D721Med (cell line): ENCODE measurements at regions not wholly inside any gene's neighbourhood (a gene's known extent, or its start where the extent isn't known, plus 50 kb on each side); places are given as distances from the start of the nearest gene placed in this dataset.

ENCODE experiments used
- DNase-seq: peaks from one replicate; pipeline ENCODE4 v3.0.0; 2011; ENCODE audit warnings: low spot score; ENCODE audit not compliant: insufficient read length
- FAIRE-seq: peaks from 2 replicates; lab custom pipeline; 2011; peaks lifted over from hg19 to GRCh38; lab: Jason Lieb, UNC
- CTCF ChIP-seq: IDR thresholded peaks from 2 replicates; pipeline ENCODE4 v1.5.1; 2012; ENCODE audit warnings: mild to moderate bottlenecking, control low read depth; ENCODE audit not compliant: insufficient read depth; ENCODE audit errors: missing control alignments

GRCh38 chr10:8992009-8992408, 937.5 kb downstream of the GATA3 start:
- TF ChIP-seq CTCF = no peak
- FAIRE-seq = no peak
- no peak for DNase-seq

- TF ChIP-seq CTCF = no peak
- no peak for FAIRE-seq
- DNase-seq = no peak
Observed at GRCh38 chr10:8993864-8994263, 939.4 kb downstream of the GATA3 start.

DNA sequence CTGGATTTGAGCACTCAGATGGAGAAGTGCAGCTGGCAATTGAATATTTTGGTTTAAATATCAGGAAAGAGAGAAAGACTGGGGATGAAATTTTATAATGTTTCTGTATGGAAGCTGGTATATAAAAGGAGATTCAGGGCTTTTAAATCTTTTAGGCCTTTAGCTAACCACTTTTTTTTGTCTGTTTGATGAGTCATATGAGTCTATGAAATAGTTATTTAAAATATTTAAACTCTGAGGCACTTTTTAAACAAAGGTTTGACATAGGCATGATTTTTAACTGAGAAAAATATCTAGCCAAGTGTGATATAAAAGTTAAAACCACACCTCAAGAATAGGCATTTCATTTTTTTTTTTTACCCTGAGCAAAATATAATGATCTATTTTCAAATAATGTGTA, 944.3 kb downstream of the GATA3 start:
- DNase-seq (no peak), FAIRE-seq (no peak)
- no peak for TF ChIP-seq CTCF

DNA sequence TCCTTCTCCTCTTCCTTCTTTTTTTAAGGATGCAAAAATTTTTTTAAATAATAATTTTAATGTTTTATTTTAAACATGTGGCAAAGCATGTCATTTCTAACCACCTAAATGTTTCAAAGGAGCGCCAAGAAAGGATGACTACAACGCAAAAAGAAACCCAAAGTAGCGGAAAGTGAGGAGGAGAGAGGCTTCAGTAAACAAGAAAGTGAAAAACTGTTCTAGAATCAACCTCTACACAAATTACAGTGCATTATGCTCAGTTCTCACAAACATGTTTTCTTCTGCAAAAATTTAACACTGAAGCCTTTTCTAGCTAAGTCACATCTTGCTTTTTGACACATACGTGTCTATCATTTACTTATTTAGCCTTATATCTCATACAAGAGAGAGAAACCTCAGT, 948.6 kb downstream of the GATA3 start:
- FAIRE-seq = no peak
- no peak for DNase-seq
- TF ChIP-seq CTCF = no peak

GRCh38 chr10:9004736-9005135, 950.2 kb downstream of the GATA3 start:
- TF ChIP-seq CTCF = no peak
- DNase-seq = no peak
- no peak for FAIRE-seq

DNA sequence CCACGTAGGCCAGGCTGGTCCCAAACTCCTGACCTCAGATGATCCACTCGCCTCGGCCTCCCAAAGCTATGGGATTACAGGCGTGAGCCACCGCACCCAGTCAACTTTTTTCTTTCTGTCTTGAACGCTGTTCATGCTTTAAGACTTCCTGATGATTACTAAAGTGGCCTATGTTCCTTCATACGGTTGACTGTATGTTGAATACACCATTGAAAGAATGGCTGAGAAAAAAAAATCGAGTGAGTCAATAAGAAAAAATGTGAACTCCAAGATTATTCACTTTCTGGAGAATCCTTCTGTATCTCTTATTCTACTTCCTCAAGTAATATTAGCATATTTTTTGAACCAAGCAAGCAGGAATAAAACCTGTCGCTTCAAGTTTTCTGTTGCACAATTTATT, 955.0 kb downstream of the GATA3 start:
- no peak for TF ChIP-seq CTCF
- DNase-seq = no peak
- FAIRE-seq = no peak

GRCh38 chr10:9010093-9010492, 955.6 kb downstream of the GATA3 start:
- DNase-seq (no peak), FAIRE-seq (no peak)
- no peak for TF ChIP-seq CTCF
